Inflammatory macrophage treated with lipopolysaccharide for 4 hours (primary cell): ENCODE measurements at regions not wholly inside any gene's neighbourhood (a gene's known extent, or its start where the extent isn't known, plus 50 kb on each side); places are given as distances from the start of the nearest gene placed in this dataset.
"Not testable (repeated sequence)": the region's sequence is repeated elsewhere in the genome, so short reads cannot be mapped to it uniquely, and the experiment has no call there.

ENCODE experiments used
- DNase-seq: peaks from one replicate; pipeline ENCODE4 v3.0.0-alpha.2; 2020

DNA sequence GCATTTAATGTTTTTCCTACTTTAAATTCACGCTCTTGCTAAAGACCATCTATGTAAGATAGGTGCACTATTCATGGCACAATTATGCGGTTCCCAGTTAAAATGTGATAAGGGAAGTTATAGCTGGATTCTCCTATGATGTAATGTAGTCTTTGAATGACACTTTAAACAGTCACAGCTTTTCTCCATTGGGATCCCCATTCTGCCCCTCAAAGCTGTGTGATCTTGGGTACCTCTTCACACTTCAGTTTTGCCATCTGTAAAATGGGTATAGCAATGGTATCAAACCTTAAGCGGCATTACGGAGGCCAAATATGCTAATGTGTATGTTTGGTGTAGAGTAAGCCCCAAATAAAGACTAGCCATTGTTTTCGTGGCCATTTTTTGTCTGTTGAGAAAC lies 64.7 kb upstream of the ZNF217 start:
- DNase-seq, result peak; percentile 44

DNA sequence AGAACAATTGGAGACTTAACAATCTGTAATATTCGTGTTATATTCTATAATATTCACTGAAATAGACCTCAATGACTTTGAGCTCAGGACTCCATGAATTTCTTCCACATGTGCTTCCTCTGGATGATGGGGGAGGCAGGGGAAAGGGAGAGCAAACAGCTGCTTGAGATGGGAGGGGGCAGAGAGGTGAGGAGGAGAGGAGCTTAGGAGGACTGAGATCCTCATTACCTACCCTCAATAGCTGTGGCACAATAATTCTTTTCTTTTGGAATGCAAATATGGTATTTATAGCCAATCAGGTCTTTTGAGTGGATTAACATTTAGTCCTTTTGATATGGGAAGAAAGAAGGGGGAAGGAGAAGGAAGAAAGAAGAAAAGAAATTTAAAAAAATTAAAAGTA lies 64.1 kb upstream of the ZNF217 start:
- no peak for DNase-seq

DNA sequence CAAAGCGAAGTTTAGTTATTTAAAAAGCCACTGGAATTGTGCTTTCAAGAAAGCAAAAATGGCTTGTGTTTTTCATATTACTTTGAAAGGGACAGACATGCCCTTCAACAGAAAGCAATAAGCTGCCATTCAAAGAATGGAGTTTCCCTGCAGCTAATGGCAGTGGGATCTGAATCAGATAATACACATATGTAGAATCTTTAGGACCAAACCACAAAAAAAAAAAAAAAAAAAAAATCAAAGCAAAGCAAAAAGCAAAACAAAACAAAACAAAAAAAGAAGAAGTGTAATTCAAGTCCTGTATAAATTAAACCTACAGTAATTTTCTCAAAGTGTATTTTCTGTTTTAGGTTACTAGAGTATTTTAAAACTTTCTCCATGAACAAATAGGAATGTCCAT lies 63.6 kb upstream of the ZNF217 start:
- DNase-seq, result peak; percentile 45

DNA sequence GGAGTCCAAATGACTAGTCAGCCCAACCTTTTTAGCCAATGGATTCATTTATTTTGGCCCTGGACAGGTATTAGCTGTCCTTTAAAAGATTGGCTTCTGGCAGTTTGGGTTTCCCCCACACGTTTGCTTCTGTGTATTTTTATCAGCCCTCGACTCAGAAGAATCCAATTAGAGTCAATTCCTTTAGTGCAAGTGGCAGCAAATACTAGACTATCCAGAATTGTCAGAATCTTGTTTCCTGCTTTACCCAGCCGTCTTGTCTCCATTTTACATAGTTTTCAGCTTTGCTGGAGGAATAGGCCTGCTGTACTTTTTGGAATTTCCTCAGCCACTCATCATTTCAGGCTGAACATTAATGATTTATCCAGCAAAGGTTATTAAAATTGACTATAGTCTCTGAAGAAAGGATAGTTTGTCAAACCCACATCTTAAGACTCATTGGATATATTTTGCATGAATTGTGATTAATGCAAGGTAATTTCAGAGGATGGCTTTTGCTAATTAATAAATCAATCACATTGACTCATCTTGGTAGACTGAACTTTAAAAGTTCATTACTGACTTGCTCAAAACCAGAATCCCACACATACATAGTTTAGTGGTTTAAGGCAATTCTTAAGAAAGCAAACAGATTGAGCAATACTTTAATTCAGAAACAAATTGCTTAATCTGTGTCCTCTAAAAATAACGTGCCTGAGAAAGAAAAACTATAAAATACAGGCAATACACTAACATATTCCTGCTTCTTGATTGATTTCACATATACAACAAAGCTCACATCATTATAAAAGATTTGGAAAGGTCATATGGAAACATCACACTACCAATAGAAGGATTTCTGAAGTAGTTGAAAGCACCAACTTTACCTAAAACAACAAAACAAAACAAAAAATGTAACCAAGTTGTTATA lies 62.9 kb upstream of the ZNF217 start:
- DNase-seq, result peak; percentile 81

DNA sequence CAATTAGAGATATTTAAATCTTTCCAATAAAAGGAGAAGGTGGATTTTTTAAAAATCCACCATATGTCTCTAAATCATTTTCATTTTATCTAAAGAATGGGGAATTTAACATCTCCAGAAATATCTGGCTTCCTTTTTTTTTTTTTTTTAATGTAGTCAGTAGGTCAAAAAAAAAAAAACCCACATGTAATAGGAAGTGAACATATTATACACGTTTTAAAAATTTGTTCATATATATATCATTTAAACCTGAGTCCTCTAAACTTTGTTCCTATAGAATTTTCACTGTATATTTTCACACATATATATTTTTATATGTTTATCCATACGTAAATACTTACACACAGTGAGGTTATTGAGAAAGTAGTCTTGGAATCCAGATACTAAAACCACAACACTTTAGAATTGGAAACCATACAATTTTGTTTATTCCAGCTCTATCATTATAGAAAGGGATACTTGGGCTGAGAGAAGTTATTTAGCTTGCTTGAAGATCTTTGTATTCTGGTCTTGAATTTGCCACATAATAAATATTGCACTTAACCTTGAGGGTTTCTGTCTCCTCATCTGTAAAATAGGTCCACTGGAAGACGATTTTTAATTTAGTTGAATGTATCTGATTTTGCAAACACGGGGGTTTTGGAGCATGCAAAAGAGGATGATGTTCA lies 62.1 kb upstream of the ZNF217 start:
- peak; percentile 40 for DNase-seq

DNA sequence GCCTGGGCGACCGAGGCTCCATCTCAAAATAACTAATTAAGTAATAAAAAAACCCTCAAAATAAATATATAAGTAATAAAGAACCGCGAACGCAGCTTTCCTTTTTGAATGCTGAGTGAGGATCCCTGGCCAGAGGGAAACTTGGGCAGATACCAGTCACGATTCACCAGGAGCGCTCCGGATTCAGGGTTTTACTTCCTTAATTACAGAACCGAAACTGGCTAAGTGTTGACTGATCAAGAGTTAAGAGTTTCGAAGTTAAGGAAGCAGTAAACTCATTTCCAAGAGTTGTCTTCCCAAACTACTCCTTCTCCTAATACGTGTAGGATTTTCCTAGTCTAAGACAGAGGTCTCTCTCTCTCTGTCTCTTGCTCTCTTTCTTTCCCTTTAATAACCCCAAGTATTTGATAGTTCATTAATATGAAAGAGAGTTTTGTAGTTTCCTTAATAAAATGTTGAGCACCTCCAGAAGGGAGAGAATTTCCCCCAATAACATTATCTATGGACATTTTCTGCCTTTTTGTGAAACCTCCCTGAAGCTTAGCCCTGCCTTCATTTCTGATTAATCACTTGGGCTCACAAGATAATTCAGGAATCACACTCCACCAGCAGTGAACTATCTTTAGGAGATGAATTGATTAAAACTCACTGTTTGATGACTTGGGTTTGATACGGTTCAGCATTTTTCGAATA lies 61.4 kb upstream of the ZNF217 start:
- peak; percentile 90 for DNase-seq

DNA sequence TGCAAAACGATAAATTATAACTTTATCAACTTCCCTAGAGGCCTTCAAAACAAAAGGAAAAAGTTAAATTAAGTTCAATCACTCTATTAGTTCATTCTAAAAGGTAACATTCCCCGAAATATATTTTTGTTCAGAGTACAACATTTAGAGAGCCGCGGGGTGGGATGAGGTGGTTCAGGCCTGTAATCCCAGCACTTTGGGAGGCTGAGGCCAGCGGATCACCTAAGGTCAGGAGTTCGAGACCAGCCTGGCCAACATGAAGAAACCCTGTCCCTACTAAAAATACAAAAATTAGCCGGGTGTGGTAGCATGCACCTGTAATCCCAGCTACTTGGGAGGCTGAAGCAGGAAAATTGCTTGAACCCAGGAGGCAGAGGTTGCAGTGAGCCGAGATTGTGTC lies 60.9 kb upstream of the ZNF217 start:
- not testable (repeated sequence) for DNase-seq

DNA sequence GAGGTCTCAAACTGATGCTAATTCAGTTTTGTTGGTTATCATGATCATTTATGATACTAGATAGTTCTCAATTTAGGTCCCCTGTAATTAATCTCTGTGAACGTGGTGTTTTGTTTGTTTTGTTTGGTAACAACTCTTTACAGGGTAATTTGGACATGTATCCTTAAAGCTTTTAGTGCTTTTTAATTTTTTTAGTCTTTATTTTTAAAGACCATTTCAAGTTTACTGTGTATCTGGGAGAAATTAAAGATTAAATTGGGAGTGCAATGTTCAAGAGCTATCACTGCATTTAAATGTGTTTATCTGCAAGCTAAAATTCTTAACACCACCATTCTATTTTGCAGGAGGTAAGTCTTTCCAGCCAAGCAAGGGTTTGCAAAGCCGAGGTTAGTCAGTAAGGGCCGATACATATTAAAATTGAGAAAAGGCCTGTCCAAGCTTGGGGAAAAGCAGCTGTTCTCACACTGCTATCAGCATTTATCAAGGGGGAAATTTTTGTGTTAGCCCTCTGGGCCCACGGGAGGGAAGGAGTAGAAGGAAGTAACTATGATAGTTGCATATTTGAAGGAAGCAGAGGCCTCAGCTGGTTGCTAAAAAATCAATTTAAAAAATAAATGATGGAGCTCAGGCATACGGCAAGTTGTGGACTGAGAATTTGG lies 59.3 kb upstream of the ZNF217 start:
- DNase-seq, result peak; percentile 38

DNA sequence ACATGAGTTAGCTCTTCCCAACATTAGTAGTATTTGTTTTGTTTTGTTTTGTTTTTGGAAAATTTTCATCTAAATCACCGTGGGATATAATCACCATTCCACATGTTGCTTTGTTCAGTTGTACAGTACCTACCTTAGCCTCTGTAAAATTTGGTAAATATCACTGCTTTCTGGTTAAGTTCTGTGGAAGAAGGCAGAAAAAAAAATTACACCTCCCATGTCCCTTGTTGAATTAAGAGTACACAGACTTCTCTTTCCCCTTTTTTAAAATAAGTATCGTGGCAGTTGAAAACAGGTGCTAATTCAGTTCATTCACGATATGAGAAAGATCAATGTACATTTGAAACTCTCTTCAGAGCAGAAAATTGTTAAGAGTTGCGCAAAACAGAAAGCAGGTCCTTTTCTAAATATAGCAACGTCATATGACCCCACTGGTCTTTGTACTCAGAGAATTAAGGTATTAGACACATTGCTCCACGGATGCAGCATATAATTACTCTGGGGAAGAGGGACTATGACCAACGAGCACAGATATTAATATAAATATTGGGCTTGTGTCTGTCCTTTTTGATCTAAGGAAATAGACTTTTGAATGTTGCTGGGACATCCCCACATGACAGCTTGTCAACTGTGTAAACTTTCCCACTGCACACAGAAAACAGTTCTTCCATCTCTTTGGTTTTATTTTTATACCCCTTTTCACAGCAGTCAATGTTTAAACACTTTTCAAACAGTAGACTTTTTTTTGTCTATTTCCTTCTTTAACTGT lies 58.6 kb upstream of the ZNF217 start:
- peak; percentile 38 for DNase-seq

DNA sequence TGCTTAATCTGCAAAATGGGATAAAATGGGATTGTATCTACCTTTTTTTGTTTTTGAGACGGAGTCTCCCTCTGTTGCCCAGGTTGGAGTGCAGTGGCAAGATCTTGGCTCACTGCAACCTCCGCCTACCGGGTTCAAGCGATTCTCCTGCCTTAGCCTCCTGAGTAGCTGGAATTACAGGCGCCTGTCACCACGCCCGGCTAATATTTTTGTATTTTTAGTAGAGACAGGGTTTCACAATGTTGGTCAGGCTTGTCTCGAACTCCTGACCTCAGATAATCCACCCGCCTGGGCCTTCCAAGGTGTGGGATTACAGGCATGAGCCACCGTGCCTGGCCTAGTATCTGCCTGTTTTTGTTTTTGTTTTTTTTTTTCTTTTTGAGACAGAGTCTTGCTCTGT lies 55.9 kb upstream of the ZNF217 start:
- not testable (repeated sequence) for DNase-seq

DNA sequence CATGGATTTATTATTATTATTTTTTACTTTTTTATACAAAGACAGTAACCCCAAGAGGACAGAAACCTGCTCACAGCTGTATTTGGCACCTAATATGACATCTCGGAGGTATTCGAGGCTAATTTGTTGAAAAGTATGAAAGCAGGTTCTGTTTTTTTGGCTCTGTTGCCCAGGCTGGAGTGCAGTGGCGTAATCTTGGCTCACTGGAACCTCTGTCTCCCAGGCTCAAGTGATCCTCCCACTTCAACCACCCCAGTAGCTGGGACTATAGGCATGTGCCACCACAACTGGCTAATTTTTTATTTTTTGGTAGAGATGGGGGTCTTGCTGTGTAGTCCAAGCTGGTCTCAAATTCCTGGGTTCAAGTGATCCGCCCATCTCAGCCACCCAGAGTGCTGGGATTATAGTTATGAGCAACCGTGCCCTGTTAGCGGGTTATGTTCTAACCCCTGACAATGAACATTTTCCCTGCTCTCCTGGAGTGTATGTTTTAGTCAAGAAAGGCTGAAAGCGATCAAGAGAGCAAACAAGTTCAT lies 53.7 kb upstream of the ZNF217 start:
- no peak for DNase-seq

DNA sequence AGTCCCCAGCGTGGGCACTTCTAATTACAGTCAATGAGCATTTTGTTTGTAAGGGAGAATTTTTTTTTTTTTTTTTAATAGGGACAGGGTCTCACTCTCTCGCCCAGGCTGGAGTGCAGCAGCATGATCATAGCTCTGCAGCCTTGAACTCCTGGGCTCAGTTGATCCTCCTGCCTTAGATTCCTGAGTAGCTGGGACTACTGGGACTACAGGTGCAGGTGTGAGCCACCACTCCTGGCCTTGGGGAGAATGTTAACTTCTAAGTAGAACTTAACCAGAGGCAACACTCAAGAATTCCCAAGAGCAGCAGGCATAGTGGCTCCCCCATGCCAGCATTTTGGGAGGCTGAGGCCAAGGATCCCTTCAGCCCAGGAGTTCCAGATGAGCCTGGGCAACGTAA lies 52.9 kb upstream of the ZNF217 start:
- no peak for DNase-seq

DNA sequence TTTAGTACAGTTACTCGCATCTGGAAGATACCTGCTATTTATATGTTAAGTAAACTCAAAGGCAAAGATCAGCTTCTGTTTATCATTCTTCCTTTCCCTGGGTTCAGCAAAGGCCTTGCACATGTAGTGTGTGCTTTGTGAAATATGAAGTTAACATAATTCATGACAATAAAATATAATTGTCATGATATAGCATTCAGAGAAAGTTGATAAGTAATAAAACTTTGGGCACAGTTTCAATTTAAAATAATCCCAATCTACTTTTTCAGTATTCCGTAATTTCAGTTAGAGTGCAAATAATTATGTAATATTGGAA lies 51.9 kb upstream of the ZNF217 start:
- no peak for DNase-seq

DNA sequence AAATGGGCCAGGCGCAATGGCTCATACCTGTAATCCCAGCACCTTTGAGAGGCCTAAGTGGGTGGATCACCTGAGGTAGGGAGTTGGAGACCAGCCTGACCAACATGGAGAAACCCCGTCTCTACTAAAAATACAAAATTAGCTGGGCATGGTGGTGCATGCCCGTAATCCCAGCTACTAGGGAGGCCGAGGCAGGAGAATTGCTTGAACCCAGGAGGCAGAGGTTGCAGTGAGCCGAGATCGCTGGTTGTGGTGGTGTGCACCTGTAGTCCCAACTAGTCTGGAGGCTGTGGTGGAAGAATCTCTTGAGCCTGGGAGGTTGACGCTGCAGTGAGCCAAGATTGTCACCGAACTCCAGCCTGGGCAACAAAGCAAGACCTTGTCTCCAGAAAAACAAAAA lies 50.5 kb upstream of the ZNF217 start:
- DNase-seq, result not testable (repeated sequence)
